ENCODE measurements at regions not wholly inside any gene's neighbourhood (a gene's known extent, or its start where the extent isn't known, plus 50 kb on each side); places are given as distances from the start of the nearest gene placed in this dataset.

DNA sequence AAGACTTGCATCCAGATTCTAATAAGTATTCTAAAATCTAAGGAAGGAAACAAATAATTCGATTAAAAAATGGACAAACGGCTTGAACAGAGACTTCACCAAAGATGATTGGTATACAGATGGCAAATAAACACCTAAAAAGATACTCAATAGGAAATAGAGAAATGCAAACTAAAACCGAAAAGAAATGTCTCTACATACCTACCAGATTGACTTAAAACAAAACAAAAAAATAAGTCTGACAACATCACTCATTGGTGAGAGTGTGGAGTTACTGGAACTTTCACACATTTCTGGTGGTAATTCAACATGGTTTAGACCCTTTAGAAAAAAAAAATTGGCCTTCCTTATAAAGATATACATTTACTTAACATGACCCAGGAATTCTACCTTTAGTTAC, 869.8 kb downstream of the TTLL7 start:
- TF ChIP-seq, protein P1, sequence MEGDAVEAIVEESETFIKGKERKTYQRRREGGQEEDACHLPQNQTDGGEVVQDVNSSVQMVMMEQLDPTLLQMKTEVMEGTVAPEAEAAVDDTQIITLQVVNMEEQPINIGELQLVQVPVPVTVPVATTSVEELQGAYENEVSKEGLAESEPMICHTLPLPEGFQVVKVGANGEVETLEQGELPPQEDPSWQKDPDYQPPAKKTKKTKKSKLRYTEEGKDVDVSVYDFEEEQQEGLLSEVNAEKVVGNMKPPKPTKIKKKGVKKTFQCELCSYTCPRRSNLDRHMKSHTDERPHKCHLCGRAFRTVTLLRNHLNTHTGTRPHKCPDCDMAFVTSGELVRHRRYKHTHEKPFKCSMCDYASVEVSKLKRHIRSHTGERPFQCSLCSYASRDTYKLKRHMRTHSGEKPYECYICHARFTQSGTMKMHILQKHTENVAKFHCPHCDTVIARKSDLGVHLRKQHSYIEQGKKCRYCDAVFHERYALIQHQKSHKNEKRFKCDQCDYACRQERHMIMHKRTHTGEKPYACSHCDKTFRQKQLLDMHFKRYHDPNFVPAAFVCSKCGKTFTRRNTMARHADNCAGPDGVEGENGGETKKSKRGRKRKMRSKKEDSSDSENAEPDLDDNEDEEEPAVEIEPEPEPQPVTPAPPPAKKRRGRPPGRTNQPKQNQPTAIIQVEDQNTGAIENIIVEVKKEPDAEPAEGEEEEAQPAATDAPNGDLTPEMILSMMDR (IDR thresholded peaks at IDR 0.05; ENCODE audit: low read length), result no peak
- no peak for TF ChIP-seq EZH2 (IDR thresholded peaks at IDR 0.05; ENCODE audit: borderline replicate concordance, low read length)
